ENCODE measurements at regions not wholly inside any gene's neighbourhood (a gene's known extent, or its start where the extent isn't known, plus 50 kb on each side); places are given as distances from the start of the nearest gene placed in this dataset.

- Histone ChIP-seq H3K27ac (no peak overlapping the region), H3K27me3 (no peaks in the 10 kb centered on the region), H3K4me3 (no peak overlapping the region), H3K9me3 (peaks cover 0 to 4% of the 10 kb centered on the region in 2 donors), H3K36me3 (no peaks in the 10 kb centered on the region), H3K4me1 (no peaks in the 10 kb centered on the region)
- no peak for TF ChIP-seq CTCF (IDR thresholded peaks at IDR 0.05)
- intact Hi-C loops (cut with DNase I; ENCODE audit: low total_unique reads), result no loop called here
- DNase-seq, result no peak
Measured at GRCh38 chr11:41955066-41955465, 495.6 kb upstream of the LRRC4C start.

GRCh38 chr11:41955635-41956400, 496.4 kb upstream of the LRRC4C start:
- Histone ChIP-seq H3K27ac (no peak overlapping the region), H3K27me3 (no peaks in the 10 kb centered on the region), H3K4me1 (no peaks in the 10 kb centered on the region), H3K9me3 (peaks cover 0 to 4% of the 10 kb centered on the region in 2 donors), H3K4me3 (no peak overlapping the region), H3K36me3 (no peaks in the 10 kb centered on the region)
- no peak for TF ChIP-seq POLR2A (IDR thresholded peaks at IDR 0.05)
- TF ChIP-seq CTCF (IDR thresholded peaks at IDR 0.05), result no peak
- no peak for DNase-seq
- intact Hi-C loops (cut with DNase I; ENCODE audit: low total_unique reads), result no loop called here

- Histone ChIP-seq H3K4me1 (no peaks in the 10 kb centered on the region), H3K36me3 (no peaks in the 10 kb centered on the region), H3K9me3 (peaks cover 0 to 4% of the 10 kb centered on the region in 2 donors), H3K4me3 (no peak overlapping the region), H3K27ac (no peak overlapping the region), H3K27me3 (no peaks in the 10 kb centered on the region)
- DNase-seq, result no peak
- intact Hi-C loops (cut with DNase I; ENCODE audit: low total_unique reads), result no loop called here
- TF ChIP-seq POLR2A (IDR thresholded peaks at IDR 0.05), result no peak
- TF ChIP-seq CTCF (IDR thresholded peaks at IDR 0.05), result no peak
Measured at GRCh38 chr11:41963406-41963805, 504.0 kb upstream of the LRRC4C start.

- intact Hi-C loops (cut with DNase I; ENCODE audit: low total_unique reads), result no loop called here
- H3K4me1 ChIP-seq, result no peaks in the 10 kb centered on the region
- no peak for DNase-seq
- H3K27ac ChIP-seq, result no peak overlapping the region
- H3K36me3 ChIP-seq, result no peaks in the 10 kb centered on the region
- H3K9me3 ChIP-seq, result no peaks in the 10 kb centered on the region
- TF ChIP-seq CTCF (IDR thresholded peaks at IDR 0.05) (no peak), POLR2A (IDR thresholded peaks at IDR 0.05) (no peak)
- no peaks in the 10 kb centered on the region for H3K27me3 ChIP-seq
- no peak overlapping the region for H3K4me3 ChIP-seq
Measured at GRCh38 chr11:41970681-41971080, 511.2 kb upstream of the LRRC4C start.

- Histone ChIP-seq H3K9me3 (no peaks in the 10 kb centered on the region), H3K4me3 (no peak overlapping the region), H3K36me3 (no peaks in the 10 kb centered on the region), H3K27ac (no peak overlapping the region), H3K4me1 (no peaks in the 10 kb centered on the region), H3K27me3 (no peaks in the 10 kb centered on the region)
- DNase-seq, result no peak
- no peak for TF ChIP-seq CTCF (IDR thresholded peaks at IDR 0.05)
- no peak for TF ChIP-seq POLR2A (IDR thresholded peaks at IDR 0.05)
- intact Hi-C loops (cut with DNase I; ENCODE audit: low total_unique reads), result no loop called here
Measured at GRCh38 chr11:41971592-41971991, 512.1 kb upstream of the LRRC4C start.

Data from uterus (tissue), 3 donors.